ENCODE measurements at regions not wholly inside any gene's neighbourhood (a gene's known extent, or its start where the extent isn't known, plus 50 kb on each side); places are given as distances from the start of the nearest gene placed in this dataset.
A peak's percentile ranks its signal among the peaks of the same experiment; 100 is the strongest.

GRCh38 chr10:78148216-78148960 lies 114.7 kb downstream of the RPS24 start:
- Histone ChIP-seq H3K79me2 (ENCODE audit: insufficient read depth) (no peaks in the 10 kb centered on the region), H3F3A (replicated peaks; ENCODE audit: insufficient read depth) (no peaks in the 10 kb centered on the region), H3K9ac (no peak overlapping the region), H3K4me2 (no peak overlapping the region), H3K27me3 (ENCODE audit: insufficient read depth) (no peaks in the 10 kb centered on the region; the same call in 1 of the 2 replicates), H3K27ac (ENCODE audit: low read depth in 2 of 2, low read length in 1 of 2) (no peak overlapping the region), H3K36me3 (replicated peaks in 1 of 2; ENCODE audit: control insufficient read depth in 1 of 2, insufficient read depth in 2 of 2, low read length in 1 of 2) (no peaks in the 10 kb centered on the region), H3K4me3 (ENCODE audit: low read depth in 2 of 2, low read length in 1 of 2) (no peak overlapping the region), H3K4me1 (ENCODE audit: control insufficient read depth in 1 of 2, insufficient read depth in 2 of 2, low read depth in 1 of 2, low read length in 1 of 2) (peaks cover 0 to 11% of the 10 kb centered on the region in 2 experiments; a peak in 1 of 4 replicates), H3K9me3 (no peaks in the 10 kb centered on the region), H2AFZ (ENCODE audit: low read depth) (no peak overlapping the region), H4K20me1 (ENCODE audit: insufficient read depth) (no peaks in the 10 kb centered on the region), H3K9me2 (no peaks in the 10 kb centered on the region)
- TF ChIP-seq IRF3 (IDR thresholded peaks at IDR 0.05; ENCODE audit: low read depth, low read length) (no peak), GATA2 (CRISPR knock-in tag; IDR thresholded peaks at IDR 0.05) (peak; percentile 61)
- WGBS (ENCODE audit: low lambda C conversion rate): 72% methylated on average over 7 of the region's 7 CpGs
- ChIA-PET POLR2A (no interaction called here), CTCF (interaction anchor here (0.9 to 2.3 kb wide), 4 partner anchors 18 to 101 kb away, joined by 3 to 7 read pairs (median 4); no protein-coding TSS in a partner anchor)
- peak; percentile 42 for DNase-seq

GRCh38 chr10:78148961-78149612 lies 115.4 kb downstream of the RPS24 start:
- H3K4me1 ChIP-seq (ENCODE audit: control insufficient read depth in 1 of 2, insufficient read depth in 2 of 2, low read depth in 1 of 2, low read length in 1 of 2): peaks cover 0 to 11% of the 10 kb centered on the region in 2 experiments; a peak in 1 of 4 replicates
- H3K36me3 ChIP-seq (replicated peaks in 1 of 2; ENCODE audit: control insufficient read depth in 1 of 2, insufficient read depth in 2 of 2, low read length in 1 of 2): no peaks in the 10 kb centered on the region
- H3K4me2 ChIP-seq: no peak overlapping the region
- H3F3A ChIP-seq (replicated peaks; ENCODE audit: insufficient read depth): no peaks in the 10 kb centered on the region
- no peak overlapping the region for H2AFZ ChIP-seq (ENCODE audit: low read depth)
- TF ChIP-seq GABPA (IDR thresholded peaks at IDR 0.05; ENCODE audit: low read depth): no peak
- no peak overlapping the region for H3K4me3 ChIP-seq (ENCODE audit: low read depth in 2 of 2, low read length in 1 of 2)
- DNase-seq: no peak
- POLR2A ChIA-PET: no interaction called here
- no peaks in the 10 kb centered on the region for H4K20me1 ChIP-seq (ENCODE audit: insufficient read depth)
- CTCF ChIA-PET: interaction anchor here (1.1 to 2.3 kb wide), 3 partner anchors 20 to 101 kb away, joined by 3 to 7 read pairs (median 4); no protein-coding TSS in a partner anchor
- no peaks in the 10 kb centered on the region for H3K79me2 ChIP-seq (ENCODE audit: insufficient read depth)
- no peaks in the 10 kb centered on the region for H3K9me2 ChIP-seq
- H3K9ac ChIP-seq: no peak overlapping the region
- H3K27ac ChIP-seq (ENCODE audit: low read depth in 2 of 2, low read length in 1 of 2): no peak overlapping the region
- no peaks in the 10 kb centered on the region; the same call in 1 of the 2 replicates for H3K27me3 ChIP-seq (ENCODE audit: insufficient read depth)
- no peaks in the 10 kb centered on the region for H3K9me3 ChIP-seq
- 51% methylated on average over 4 of the region's 4 CpGs for WGBS (ENCODE audit: low lambda C conversion rate)

GRCh38 chr10:78150756-78151155 lies 117.1 kb downstream of the RPS24 start:
- no peak for DNase-seq
- Histone ChIP-seq H3K4me3 (ENCODE audit: low read depth in 2 of 2, low read length in 1 of 2) (no peak overlapping the region), H3K4me1 (ENCODE audit: control insufficient read depth in 1 of 2, insufficient read depth in 2 of 2, low read depth in 1 of 2, low read length in 1 of 2) (peaks cover 0 to 11% of the 10 kb centered on the region in 2 experiments; a peak in 1 of 4 replicates), H3F3A (replicated peaks; ENCODE audit: insufficient read depth) (no peaks in the 10 kb centered on the region), H3K27ac (ENCODE audit: low read depth in 2 of 2, low read length in 1 of 2) (no peak overlapping the region), H3K9me2 (no peaks in the 10 kb centered on the region), H3K9me3 (no peaks in the 10 kb centered on the region), H3K4me2 (no peak overlapping the region), H3K27me3 (ENCODE audit: insufficient read depth) (no peaks in the 10 kb centered on the region; the same call in 1 of the 2 replicates), H3K36me3 (replicated peaks in 1 of 2; ENCODE audit: control insufficient read depth in 1 of 2, insufficient read depth in 2 of 2, low read length in 1 of 2) (no peaks in the 10 kb centered on the region), H3K79me2 (ENCODE audit: insufficient read depth) (no peaks in the 10 kb centered on the region), H3K9ac (no peak overlapping the region), H2AFZ (ENCODE audit: low read depth) (no peak overlapping the region), H4K20me1 (ENCODE audit: insufficient read depth) (no peaks in the 10 kb centered on the region)
- POLR2A ChIA-PET: no interaction called here
- 50% methylated on average over 4 of the region's 4 CpGs for WGBS (ENCODE audit: low lambda C conversion rate)
- CTCF ChIA-PET: no interaction called here
- no peak for TF ChIP-seq CHD2 (IDR thresholded peaks at IDR 0.05; ENCODE audit: low read length, partially characterized antibody)
- no peak for TF ChIP-seq REST (IDR thresholded peaks at IDR 0.05; ENCODE audit: low read depth, low read length)
- no peak for TF ChIP-seq ZBTB33 (IDR thresholded peaks at IDR 0.05; ENCODE audit: borderline replicate concordance, low read depth)
- no peak for TF ChIP-seq MAX (IDR thresholded peaks at IDR 0.05; ENCODE audit: low read depth)
- TF ChIP-seq EP300 (IDR thresholded peaks at IDR 0.05; ENCODE audit: borderline replicate concordance in 1 of 2, low read depth in 1 of 2, low read length in 1 of 2): no peak
- no peak for TF ChIP-seq GABPA (IDR thresholded peaks at IDR 0.05; ENCODE audit: low read depth)
- TF ChIP-seq RAD21 (IDR thresholded peaks at IDR 0.05; ENCODE audit: low read length): no peak
- TF ChIP-seq ELF1 (IDR thresholded peaks at IDR 0.05): no peak
- no peak for TF ChIP-seq RXRA (IDR thresholded peaks at IDR 0.05; ENCODE audit: borderline replicate concordance, low read depth)
